HG03439 (cell line): ENCODE measurements at regions not wholly inside any gene's neighbourhood (a gene's known extent, or its start where the extent isn't known, plus 50 kb on each side); places are given as distances from the start of the nearest gene placed in this dataset.
"Not testable (repeated sequence)": the region's sequence is repeated elsewhere in the genome, so short reads cannot be mapped to it uniquely, and the experiment has no call there.

Experiments
- ATAC-seq: cut with Tn5 transposase; IDR thresholded peaks from one replicate; pipeline ENCODE4 v1.9.1; 2021; ENCODE audit warnings: mild to moderate bottlenecking, moderate library complexity; ENCODE audit not compliant: unreplicated experiment

GRCh38 chr2:226183033-226183432, 616.6 kb downstream of the IRS1 start:
- no peak for ATAC-seq

DNA sequence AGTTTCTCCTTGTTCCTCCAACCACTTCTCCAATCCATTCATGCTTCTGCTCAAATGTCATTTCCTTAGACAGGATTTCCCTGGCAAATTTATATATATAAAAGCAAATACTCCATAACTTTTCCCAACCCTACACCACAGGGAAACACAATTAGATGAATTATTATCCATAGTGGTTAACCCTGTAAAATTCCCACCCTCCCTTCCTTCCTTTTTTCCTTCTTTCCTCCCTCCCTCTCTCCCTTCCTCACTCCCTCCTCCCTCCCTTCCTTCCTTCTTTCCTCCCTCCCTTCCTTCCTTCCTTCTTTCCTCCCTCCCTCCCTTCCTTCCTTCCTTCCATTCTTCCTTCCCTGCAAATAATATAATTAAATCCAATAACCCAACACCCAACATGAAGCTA, 617.7 kb downstream of the IRS1 start:
- no peak for ATAC-seq

DNA sequence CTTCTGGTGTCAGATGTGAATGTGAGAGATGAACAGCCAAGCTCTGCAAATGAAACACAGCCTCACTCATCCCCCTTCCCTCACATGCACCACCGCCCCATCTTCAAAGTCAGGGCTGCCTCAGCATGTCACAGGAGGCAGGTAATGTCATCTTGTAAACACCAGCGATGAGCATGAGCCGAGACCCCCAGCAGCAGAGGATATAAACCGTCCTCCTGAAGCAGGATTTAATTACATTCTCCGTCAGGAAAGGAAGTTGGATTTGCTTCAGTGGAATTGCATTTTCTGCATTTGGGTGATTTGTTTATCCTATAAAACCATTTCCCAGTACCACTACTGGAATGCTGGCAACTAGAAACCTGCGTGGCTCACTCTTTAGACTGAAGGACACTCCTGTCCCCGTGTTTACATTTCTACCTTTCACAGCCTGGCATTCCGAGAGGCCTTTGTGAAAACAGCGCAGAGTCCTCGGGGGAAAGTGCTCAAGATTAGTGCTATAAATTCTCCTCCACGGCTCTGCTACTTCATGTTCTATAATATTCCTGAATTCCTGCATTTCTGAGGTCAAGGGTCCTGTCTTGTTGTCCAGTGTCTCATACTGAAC, 619.2 kb downstream of the IRS1 start:
- no peak for ATAC-seq

GRCh38 chr2:226179010-226179409, 620.6 kb downstream of the IRS1 start:
- no peak for ATAC-seq

- ATAC-seq = no peak
These were observed 623.2 kb downstream of the IRS1 start for GRCh38 chr2:226176283-226176984.

DNA sequence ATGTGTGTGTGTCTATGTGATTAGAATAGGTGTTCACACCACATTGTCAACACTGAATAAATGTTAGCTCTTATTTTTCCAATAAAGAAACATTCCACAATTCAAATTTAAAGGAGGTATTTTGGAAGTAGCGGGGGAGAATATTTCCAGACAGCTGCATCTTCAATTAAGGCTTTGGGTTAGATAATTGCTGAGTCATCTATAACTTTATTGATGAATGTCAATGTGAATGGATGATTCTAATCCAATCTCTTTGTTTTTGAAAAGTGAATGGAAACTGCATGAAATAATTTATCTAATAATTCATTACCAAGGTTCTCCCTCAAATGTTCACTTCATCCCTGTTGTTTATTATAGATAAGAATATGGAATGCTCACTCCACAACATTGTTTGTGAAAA, 625.2 kb downstream of the IRS1 start:
- ATAC-seq = no peak

DNA sequence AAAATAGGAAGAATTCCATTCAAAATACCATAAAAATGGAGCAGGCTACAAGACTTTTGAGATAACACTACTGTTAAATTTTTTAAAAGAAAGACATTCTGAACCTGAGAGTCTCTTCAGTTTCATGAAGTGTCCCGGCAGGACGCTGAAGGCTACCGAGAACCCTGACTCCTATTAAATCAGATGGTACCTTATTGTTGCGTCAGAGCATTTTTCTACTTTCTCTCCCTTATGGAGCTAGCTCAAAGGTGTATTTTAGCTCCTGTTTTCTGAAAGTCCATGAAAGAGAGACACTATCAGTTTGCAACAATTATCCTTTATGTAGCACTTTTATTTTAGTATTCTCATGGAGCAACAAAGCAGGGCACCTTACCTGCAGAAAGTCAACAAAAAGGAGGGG, 626.7 kb downstream of the IRS1 start:
- no peak for ATAC-seq

DNA sequence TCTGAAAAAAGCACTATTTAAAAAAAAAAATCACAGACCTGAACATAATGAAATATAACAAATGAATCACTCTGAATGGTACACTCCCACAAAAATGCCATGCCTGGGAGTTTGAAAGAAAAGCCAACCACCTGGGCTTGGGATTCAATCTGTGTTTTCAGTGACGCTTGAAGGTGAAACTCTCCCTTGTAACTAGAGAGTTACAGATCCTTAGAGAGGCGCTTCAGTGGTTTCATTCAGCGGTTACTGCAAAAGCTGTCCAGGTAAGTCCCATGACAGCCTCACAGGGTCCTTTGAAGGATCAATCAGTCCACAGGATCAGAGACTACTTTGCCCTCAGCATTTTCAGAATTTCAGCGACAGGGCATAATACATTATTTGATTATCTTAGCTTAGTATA, 627.3 kb downstream of the IRS1 start:
- ATAC-seq = no peak

DNA sequence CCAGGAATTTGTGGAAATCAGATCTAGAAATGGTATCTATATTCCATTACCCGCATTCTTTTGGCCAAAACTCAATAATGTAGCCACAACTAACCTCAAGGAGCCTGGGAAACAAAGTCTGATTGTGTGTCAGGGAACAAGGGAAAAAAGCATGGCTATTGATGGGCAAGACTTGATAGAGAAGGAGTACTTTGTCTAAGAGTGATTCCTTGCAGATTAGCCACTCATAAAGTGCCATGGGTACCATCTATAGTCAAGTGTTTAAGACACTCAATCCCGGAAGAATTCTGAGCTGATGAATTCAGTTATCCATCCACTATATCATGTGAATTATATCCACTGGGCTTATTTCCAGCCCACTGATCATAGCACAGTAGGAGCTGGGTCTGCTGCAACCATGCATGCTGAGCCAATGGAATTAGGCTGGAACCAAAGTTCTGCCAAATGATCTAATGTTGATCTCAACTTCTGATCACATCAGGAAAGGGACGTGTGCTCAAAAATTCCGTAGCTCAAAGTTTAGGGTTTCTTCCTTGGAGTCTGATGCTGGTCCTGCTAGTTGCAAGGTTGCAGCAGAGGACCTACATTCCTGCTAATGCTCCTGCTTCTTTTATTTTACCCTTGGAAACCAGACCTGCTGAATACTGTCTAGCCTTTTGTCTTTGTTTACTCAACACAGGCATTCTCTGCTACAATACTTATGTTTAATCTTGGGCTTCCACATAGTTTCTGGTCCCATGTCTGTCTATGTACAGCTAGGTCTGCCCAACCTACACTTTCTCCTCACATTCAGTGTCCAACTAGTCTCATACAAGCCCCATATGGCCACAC, 629.7 kb downstream of the IRS1 start:
- no peak for ATAC-seq

GRCh38 chr2:226168496-226169160, 631.0 kb downstream of the IRS1 start:
- ATAC-seq = no peak

DNA sequence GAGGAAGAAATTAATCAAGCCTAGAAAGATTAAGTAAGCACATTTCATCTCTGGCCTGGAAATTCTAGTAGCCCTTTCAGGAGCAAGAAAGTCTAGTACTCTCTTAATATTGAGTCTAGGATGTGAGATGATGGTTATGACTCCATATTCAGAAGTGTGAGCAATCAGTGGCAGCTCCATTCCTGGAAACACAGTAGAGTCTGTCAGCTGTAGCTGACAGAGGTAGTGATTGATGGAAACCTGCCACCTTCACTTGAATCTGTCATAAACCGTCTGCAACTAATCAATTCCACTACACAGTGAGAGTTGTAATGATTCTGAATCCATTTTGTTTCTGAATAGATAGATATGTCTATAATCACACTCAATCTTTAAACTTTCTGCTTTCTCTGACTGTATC, 635.1 kb downstream of the IRS1 start:
- no peak for ATAC-seq

DNA sequence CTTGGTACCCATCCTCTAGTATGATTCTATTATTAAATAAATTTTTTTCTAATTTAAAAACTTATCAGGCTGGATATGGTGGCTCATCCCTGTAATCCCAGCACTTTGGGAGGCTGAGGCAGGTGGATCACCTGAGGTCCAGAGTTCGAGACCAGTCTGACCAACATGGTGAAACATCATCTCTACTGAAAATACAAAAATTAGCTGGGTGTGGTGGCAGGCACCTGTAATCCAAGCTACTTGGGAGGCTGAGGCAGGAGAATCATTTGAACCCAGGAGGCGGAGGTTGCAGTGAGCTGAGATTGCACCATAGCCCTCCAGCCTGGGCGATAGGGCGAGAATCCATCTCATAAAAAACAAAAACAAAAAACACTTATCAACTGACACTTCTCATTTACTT, 639.0 kb downstream of the IRS1 start:
- ATAC-seq = not testable (repeated sequence)

DNA sequence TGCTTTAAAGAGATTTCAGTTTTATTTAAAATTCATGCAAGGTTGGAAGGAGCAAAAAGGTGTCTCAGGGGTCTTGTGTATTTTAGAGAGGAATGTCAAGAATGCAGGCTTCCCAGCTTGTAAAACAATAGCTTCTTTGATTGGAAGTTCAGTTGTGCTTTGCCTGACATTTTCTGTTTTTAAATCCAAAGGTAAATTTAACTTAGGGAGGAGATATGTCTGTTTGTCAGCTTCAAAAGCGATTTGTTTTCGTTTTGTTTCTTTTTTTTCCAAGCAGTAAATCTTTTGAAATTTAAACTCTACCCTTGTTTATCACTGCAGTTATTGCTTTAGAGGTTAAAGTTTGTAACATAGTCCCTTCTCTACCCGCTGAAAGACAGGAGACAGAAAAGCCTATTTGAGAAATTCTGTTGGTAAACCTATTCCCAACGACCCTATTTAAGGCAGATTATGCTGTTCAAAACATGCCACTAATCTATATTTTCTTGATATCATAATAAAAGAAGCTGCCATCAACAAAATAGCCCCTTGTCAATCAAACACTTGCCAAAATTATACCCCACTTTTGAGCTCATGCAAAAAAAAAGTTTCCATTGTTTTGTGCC, 639.6 kb downstream of the IRS1 start:
- no peak for ATAC-seq

GRCh38 chr2:226158940-226159339, 640.7 kb downstream of the IRS1 start:
- no peak for ATAC-seq

- ATAC-seq = no peak
These were observed 641.4 kb downstream of the IRS1 start for GRCh38 chr2:226158229-226158628.

DNA sequence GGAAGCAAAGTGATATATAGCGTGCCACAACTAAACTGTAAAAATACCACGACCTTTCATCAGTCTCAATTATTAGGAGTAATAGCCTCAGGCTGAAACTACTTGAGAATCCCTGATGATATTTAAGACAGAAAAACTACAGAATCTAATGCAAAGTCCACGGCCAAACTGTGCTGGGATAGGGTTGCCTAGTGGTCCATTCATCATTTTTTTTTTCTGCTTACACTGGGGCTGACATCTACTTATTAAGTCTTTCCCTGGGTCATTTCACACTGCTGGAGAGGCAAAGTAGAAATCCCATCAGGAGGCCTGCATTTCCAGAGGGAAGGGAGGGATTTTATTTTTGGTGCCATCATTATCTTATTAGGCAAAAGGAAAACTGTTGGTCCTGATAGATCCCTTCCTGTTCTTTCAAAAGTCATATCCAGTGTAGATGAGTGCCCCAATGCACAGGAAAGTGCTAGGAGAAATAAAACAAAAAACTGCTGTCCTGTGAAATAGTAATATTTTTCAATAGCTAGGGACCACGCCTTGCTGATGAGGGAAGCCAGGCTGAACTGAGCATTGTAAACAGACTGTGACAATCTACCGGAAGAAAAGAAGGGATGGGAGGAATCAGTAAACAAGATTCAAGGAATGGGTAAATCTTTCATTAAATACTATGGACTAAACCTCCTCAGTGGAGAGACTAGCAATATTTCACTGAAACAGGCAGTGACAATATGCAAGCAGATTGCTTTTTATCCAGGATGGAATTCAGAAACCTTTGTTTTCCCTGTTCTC, 644.3 kb downstream of the IRS1 start:
- ATAC-seq = no peak

- ATAC-seq = no peak
These were observed 645.0 kb downstream of the IRS1 start for GRCh38 chr2:226154610-226155009.

GRCh38 chr2:226153553-226153952, 646.1 kb downstream of the IRS1 start:
- ATAC-seq = no peak

GRCh38 chr2:226151157-226151556, 648.5 kb downstream of the IRS1 start:
- no peak for ATAC-seq

DNA sequence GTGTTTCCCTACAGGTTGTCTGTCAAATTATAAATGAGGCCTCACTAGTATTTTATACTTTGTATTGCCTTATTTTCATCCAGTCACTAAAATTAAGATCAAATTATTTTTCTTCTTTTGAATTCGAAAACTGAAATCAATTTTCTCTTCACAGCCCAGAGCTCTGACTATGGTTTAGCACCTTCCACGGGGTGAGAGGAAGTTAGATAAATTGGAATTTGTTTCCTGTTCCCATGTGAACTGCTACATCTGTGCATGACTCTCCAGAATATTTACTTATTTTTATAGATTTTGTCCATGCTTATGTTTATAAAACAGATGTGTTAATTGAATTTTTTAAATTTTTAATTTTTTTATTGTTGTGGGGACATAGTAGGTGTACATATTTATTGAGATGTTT, 656.5 kb downstream of the IRS1 start:
- ATAC-seq = no peak
